GM23248 (cell line): ENCODE measurements at regions not wholly inside any gene's neighbourhood (a gene's known extent, or its start where the extent isn't known, plus 50 kb on each side); places are given as distances from the start of the nearest gene placed in this dataset.

ENCODE experiments used
- DNase-seq: peaks from one replicate; pipeline ENCODE4 v3.0.0-alpha.2; 2015
- H2AFZ ChIP-seq: fragments of 200-600 bp; sonication (generic); 2 replicates; pipeline ENCODE4 v1.6.1; 2016; ENCODE audit warnings: antibody characterized with exemption
- H3F3A ChIP-seq: fragments of 200-600 bp; sonication (generic); 2 replicates; pipeline ENCODE4 v1.6.1; 2016; ENCODE audit warnings: mild to moderate bottlenecking, antibody characterized with exemption, mixed run types; ENCODE audit not compliant: insufficient read depth
- H3K27ac ChIP-seq: fragments of 200-600 bp; sonication (generic); 2 replicates; pipeline ENCODE4 v1.5.1; 2016; ENCODE audit warnings: mild to moderate bottlenecking
- H3K27me3 ChIP-seq: fragments of 200-600 bp; sonication (generic); replicated peaks from 2 replicates; pipeline ENCODE4 v1.6.1; 2016; ENCODE audit warnings: mild to moderate bottlenecking; ENCODE audit not compliant: insufficient read depth
- H3K36me3 ChIP-seq: fragments of 200-600 bp; sonication (generic); 2 replicates; pipeline ENCODE4 v1.6.1; 2016; ENCODE audit warnings: low read depth, mild to moderate bottlenecking
- H3K4me1 ChIP-seq: fragments of 200-600 bp; sonication (generic); 2 replicates; pipeline ENCODE4 v1.6.1; 2016; ENCODE audit warnings: mild to moderate bottlenecking; ENCODE audit not compliant: insufficient read depth
- H3K4me2 ChIP-seq: fragments of 200-600 bp; sonication (generic); one replicate; pipeline ENCODE4 v1.6.1; 2016; ENCODE audit warnings: mild to moderate bottlenecking; ENCODE audit not compliant: unreplicated experiment
- H3K4me3 ChIP-seq: fragments of 200-600 bp; sonication (generic); 2 replicates; pipeline ENCODE4 v1.5.1; 2016; ENCODE audit warnings: mild to moderate bottlenecking
- H3K79me2 ChIP-seq: fragments of 200-600 bp; sonication (generic); 2 replicates; pipeline ENCODE4 v1.6.1; 2016; ENCODE audit warnings: mild to moderate bottlenecking; ENCODE audit not compliant: insufficient read depth
- H3K9ac ChIP-seq: fragments of 200-600 bp; sonication (generic); 2 replicates; pipeline ENCODE4 v1.6.1; 2016; ENCODE audit warnings: mild to moderate bottlenecking
- H3K9me2 ChIP-seq: fragments of 200-600 bp; sonication (generic); 2 replicates; pipeline ENCODE4 v1.6.1; 2016; ENCODE audit warnings: mixed run types, mild to moderate bottlenecking, moderate library complexity; ENCODE audit not compliant: insufficient read depth
- H3K9me3 ChIP-seq: fragments of 200-600 bp; sonication (generic); one replicate; pipeline ENCODE4 v1.6.1; 2017; ENCODE audit warnings: low read depth
- H4K20me1 ChIP-seq: fragments of 200-600 bp; sonication (generic); 2 replicates; pipeline ENCODE4 v1.6.0; 2016; ENCODE audit not compliant: insufficient read depth
- EZH2 ChIP-seq: fragments of 200-600 bp; sonication (generic); IDR thresholded peaks from 2 replicates; pipeline ENCODE4 v1.6.1; 2018; ENCODE audit warnings: antibody characterized with exemption, mild to moderate bottlenecking; ENCODE audit not compliant: insufficient read depth, poor library complexity, severe bottlenecking
- EZH2phosphoT487 ChIP-seq: fragments of 200-600 bp; sonication (generic); IDR thresholded peaks from 2 replicates; pipeline ENCODE4 v1.6.1; 2018; ENCODE audit warnings: antibody characterized with exemption, moderate library complexity, mild to moderate bottlenecking, low read depth; ENCODE audit not compliant: insufficient read depth
- WGBS, 2 experiments: methylation state at CpG; one replicate each; pipeline ENCODE4 v1.1.6; 2015 to 2017; ENCODE audit warnings: low lambda C conversion rate in 2 of 2, low coverage in 1 of 2; ENCODE audit errors: missing lambda C conversion rate in 2 of 2; 5-methylcytosine and 5-hydroxymethylcytosine counted together
- in situ Hi-C: fragments of 300-500 bp; cut with MboI; formaldehyde crosslinking; loops from 2 replicates; pipeline ENCODE4 v1.15.0; 2020

GRCh38 chr11:26891501-26891900, 102.4 kb upstream of the FIBIN start:
- no peak overlapping the region for H2AFZ ChIP-seq
- in situ Hi-C loops = no loop called here
- H3K4me1 ChIP-seq = 0 out of 2 replicates have a peak, but pooled peaks cover 8% of the 10 kb centered on the region
- no peaks in the 10 kb centered on the region for H4K20me1 ChIP-seq
- H3K9me3 ChIP-seq = no peaks in the 10 kb centered on the region
- peaks cover 9% of the 10 kb centered on the region; the same call in 1 of the 2 replicates for H3F3A ChIP-seq
- 74 to 82% methylated on average over 2 of the region's 2 CpGs for WGBS, 2 experiments
- TF ChIP-seq EZH2 = no peak
- no peak for TF ChIP-seq EZH2phosphoT487
- no peak overlapping the region for H3K9ac ChIP-seq
- no peaks in the 10 kb centered on the region for H3K9me2 ChIP-seq
- DNase-seq = no peak
- H3K79me2 ChIP-seq = no peaks in the 10 kb centered on the region
- no peak overlapping the region for H3K4me3 ChIP-seq
- no peaks in the 10 kb centered on the region for H3K36me3 ChIP-seq
- H3K27me3 ChIP-seq = no peaks in the 10 kb centered on the region
- H3K4me2 ChIP-seq = no peak overlapping the region
- H3K27ac ChIP-seq = no peak overlapping the region

DNA sequence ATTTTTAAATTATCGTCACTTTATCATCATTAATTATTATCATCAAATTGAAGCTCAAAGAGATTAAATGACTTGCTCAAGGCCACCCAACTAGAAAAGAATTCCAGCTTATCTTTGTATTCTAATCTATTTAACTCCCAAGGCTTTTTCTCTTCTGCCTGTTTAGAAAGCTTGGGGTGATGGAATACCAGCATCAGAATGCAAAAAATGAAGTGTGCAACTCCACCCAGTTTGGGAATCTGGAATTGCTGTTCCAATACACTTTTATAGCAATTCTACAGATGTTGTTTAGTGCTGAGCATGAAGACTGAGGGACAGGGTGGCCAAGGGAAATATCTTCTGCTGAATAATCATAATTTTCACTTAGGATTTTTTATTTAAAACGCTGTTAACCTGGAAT, 97.2 kb upstream of the FIBIN start:
- DNase-seq = peak; percentile 18

GRCh38 chr11:26898799-26899198, 95.1 kb upstream of the FIBIN start:
- Histone ChIP-seq H3K9me3 (no peaks in the 10 kb centered on the region), H3K4me3 (no peak overlapping the region), H3K4me2 (no peak overlapping the region), H3K4me1 (no peaks in the 10 kb centered on the region), H4K20me1 (no peaks in the 10 kb centered on the region), H3K9me2 (0 out of 2 replicates have a peak, but pooled peaks cover 4% of the 10 kb centered on the region), H3K79me2 (no peaks in the 10 kb centered on the region), H3F3A (no peaks in the 10 kb centered on the region), H3K36me3 (no peaks in the 10 kb centered on the region), H3K27me3 (no peaks in the 10 kb centered on the region), H3K27ac (no peak overlapping the region), H2AFZ (no peak overlapping the region), H3K9ac (no peak overlapping the region)
- in situ Hi-C loops = no loop called here
- TF ChIP-seq EZH2 = no peak
- no peak for TF ChIP-seq EZH2phosphoT487
- WGBS, 2 experiments = 96 to 100% methylated on average over 1 of the region's 1 CpG
- no peak for DNase-seq

More for the DNA sequence above, 97.2 kb upstream of the FIBIN start:
- WGBS, 2 experiments = 47 to 49% methylated on average over 2 of the region's 2 CpGs
- Histone ChIP-seq H3F3A (no peaks in the 10 kb centered on the region), H3K36me3 (no peaks in the 10 kb centered on the region), H3K9me3 (no peaks in the 10 kb centered on the region), H3K79me2 (no peaks in the 10 kb centered on the region), H4K20me1 (no peaks in the 10 kb centered on the region), H3K4me1 (no peaks in the 10 kb centered on the region), H2AFZ (no peak overlapping the region), H3K27ac (no peak overlapping the region), H3K4me2 (no peak overlapping the region), H3K9ac (no peak overlapping the region), H3K4me3 (no peak overlapping the region), H3K9me2 (0 out of 2 replicates have a peak, but pooled peaks cover 4% of the 10 kb centered on the region), H3K27me3 (no peaks in the 10 kb centered on the region)
- TF ChIP-seq EZH2phosphoT487 = no peak
- no peak for TF ChIP-seq EZH2
- in situ Hi-C loops = no loop called here

GRCh38 chr11:26901162-26901561, 92.8 kb upstream of the FIBIN start:
- peaks cover 8% of the 10 kb centered on the region for H3K4me1 ChIP-seq
- H2AFZ ChIP-seq = no peak overlapping the region
- no peaks in the 10 kb centered on the region for H4K20me1 ChIP-seq
- H3K79me2 ChIP-seq = no peaks in the 10 kb centered on the region
- no peak overlapping the region for H3K9ac ChIP-seq
- no peaks in the 10 kb centered on the region for H3F3A ChIP-seq
- no peak overlapping the region for H3K27ac ChIP-seq
- H3K36me3 ChIP-seq = no peaks in the 10 kb centered on the region
- no peak overlapping the region for H3K4me2 ChIP-seq
- H3K4me3 ChIP-seq = no peak overlapping the region
- TF ChIP-seq EZH2 (no peak), EZH2phosphoT487 (no peak)
- H3K27me3 ChIP-seq = no peaks in the 10 kb centered on the region
- WGBS, 2 experiments = 89 to 97% methylated on average over 1 of the region's 1 CpG
- H3K9me3 ChIP-seq = no peaks in the 10 kb centered on the region
- DNase-seq = no peak
- 0 out of 2 replicates have a peak, but pooled peaks cover 4% of the 10 kb centered on the region for H3K9me2 ChIP-seq
- in situ Hi-C loops = no loop called here

DNA sequence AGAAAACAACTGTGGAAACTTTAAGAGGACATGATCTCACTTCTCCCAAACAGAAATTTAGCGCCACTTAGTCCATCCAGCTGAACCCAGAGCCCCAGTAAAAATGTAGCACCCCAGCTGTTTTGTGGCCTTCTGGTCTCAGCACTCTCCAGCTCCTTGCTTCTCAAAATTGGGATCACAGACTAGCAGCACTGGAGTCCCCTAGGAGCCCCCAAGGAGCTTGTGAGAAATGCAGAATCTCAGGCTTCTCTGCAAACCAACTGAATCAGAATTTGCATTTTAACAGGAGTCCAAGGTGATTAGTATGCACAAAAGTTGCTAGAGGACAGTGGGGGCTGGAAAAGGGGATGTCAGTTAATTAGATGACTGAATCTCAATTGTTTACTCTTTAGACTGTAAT, 89.8 kb upstream of the FIBIN start:
- H3K36me3 ChIP-seq = no peaks in the 10 kb centered on the region
- H3K79me2 ChIP-seq = no peaks in the 10 kb centered on the region
- H4K20me1 ChIP-seq = no peaks in the 10 kb centered on the region
- H3K9ac ChIP-seq = no peak overlapping the region
- no peaks in the 10 kb centered on the region for H3K27me3 ChIP-seq
- in situ Hi-C loops = no loop called here
- peaks cover 8% of the 10 kb centered on the region for H3K4me1 ChIP-seq
- no peak overlapping the region for H3K4me2 ChIP-seq
- no peak overlapping the region for H3K27ac ChIP-seq
- no peak overlapping the region for H2AFZ ChIP-seq
- 0 out of 2 replicates have a peak, but pooled peaks cover 4% of the 10 kb centered on the region for H3K9me2 ChIP-seq
- DNase-seq = no peak
- TF ChIP-seq EZH2phosphoT487 (no peak), EZH2 (no peak)
- H3K4me3 ChIP-seq = no peak overlapping the region
- H3F3A ChIP-seq = no peaks in the 10 kb centered on the region
- whole genome bisulfite sequencing, 2 experiments = 93 to 97% methylated on average over 1 of the region's 1 CpG
- no peaks in the 10 kb centered on the region for H3K9me3 ChIP-seq
